Body of pancreas (tissue), 4 donors: ENCODE measurements at regions not wholly inside any gene's neighbourhood (a gene's known extent, or its start where the extent isn't known, plus 50 kb on each side); places are given as distances from the start of the nearest gene placed in this dataset.

Source experiments
- CTCF ChIP-seq, 7 experiments: fragments of 450-650 bp in 4 of 7; fragments of 200-600 bp in 3 of 7; sonication (generic) in 3 of 7; IDR thresholded peaks; one replicate each; pipeline ENCODE4 v1.5.1; 2016 to 2019; ENCODE audit warnings: antibody characterized with exemption in 7 of 7
- POLR2A ChIP-seq, 3 donors: fragments of 450-650 bp; IDR thresholded peaks; one replicate each; pipeline ENCODE4 v1.6.1; 2016; ENCODE audit warnings: antibody characterized with exemption in 3 of 3, mild to moderate bottlenecking in 2 of 3

- peak in 4 of 7 experiments; percentile 8 to 13 (median 10) for TF ChIP-seq CTCF (IDR thresholded peaks at IDR 0.05)
- no peak for TF ChIP-seq POLR2A (IDR thresholded peaks at IDR 0.05)
These were observed 898.6 kb downstream of the AMY1C start for GRCh38 chr1:104648269-104648691.
